ENCODE measurements at regions not wholly inside any gene's neighbourhood (a gene's known extent, or its start where the extent isn't known, plus 50 kb on each side); places are given as distances from the start of the nearest gene placed in this dataset.

GRCh38 chr10:124204726-124205125 lies 111.3 kb upstream of the CHST15 start:
- no peak overlapping the region for H3K4me3 Mint-ChIP-seq (ENCODE audit: unreplicated experiment)
- TF ChIP-seq CTCF (IDR thresholded peaks at IDR 0.05; ENCODE audit: partially characterized antibody, unreplicated experiment): no peak
- H3K27me3 Mint-ChIP-seq (ENCODE audit: unreplicated experiment): peaks cover 4% of the 10 kb centered on the region
- no peaks in the 10 kb centered on the region for H3K9me3 Mint-ChIP-seq (ENCODE audit: unreplicated experiment)
- H3K4me1 Mint-ChIP-seq (ENCODE audit: low read depth, unreplicated experiment): no peaks in the 10 kb centered on the region
- no peak for DNase-seq
- H3K27ac Mint-ChIP-seq (ENCODE audit: unreplicated experiment): no peak overlapping the region
- H3K36me3 Mint-ChIP-seq (ENCODE audit: unreplicated experiment): peaks cover 5% of the 10 kb centered on the region

GRCh38 chr10:124200011-124200410 lies 106.6 kb upstream of the CHST15 start:
- peaks cover 2% of the 10 kb centered on the region for H3K27me3 Mint-ChIP-seq (ENCODE audit: unreplicated experiment)
- DNase-seq: no peak
- H3K27ac Mint-ChIP-seq (ENCODE audit: unreplicated experiment): no peak overlapping the region
- no peak overlapping the region for H3K4me3 Mint-ChIP-seq (ENCODE audit: unreplicated experiment)
- peaks cover 5% of the 10 kb centered on the region for H3K36me3 Mint-ChIP-seq (ENCODE audit: unreplicated experiment)
- peaks cover 7% of the 10 kb centered on the region for H3K4me1 Mint-ChIP-seq (ENCODE audit: low read depth, unreplicated experiment)
- no peak for TF ChIP-seq CTCF (IDR thresholded peaks at IDR 0.05; ENCODE audit: partially characterized antibody, unreplicated experiment)
- H3K9me3 Mint-ChIP-seq (ENCODE audit: unreplicated experiment): no peaks in the 10 kb centered on the region

- no peaks in the 10 kb centered on the region for H3K9me3 Mint-ChIP-seq (ENCODE audit: unreplicated experiment)
Measured at GRCh38 chr10:124198871-124199270, 105.5 kb upstream of the CHST15 start.

GRCh38 chr10:124198125-124198501 lies 104.7 kb upstream of the CHST15 start:
- H3K4me3 Mint-ChIP-seq (ENCODE audit: unreplicated experiment): no peak overlapping the region
- TF ChIP-seq CTCF (IDR thresholded peaks at IDR 0.05; ENCODE audit: partially characterized antibody, unreplicated experiment): no peak
- peaks cover 7% of the 10 kb centered on the region for H3K4me1 Mint-ChIP-seq (ENCODE audit: low read depth, unreplicated experiment)
- peaks cover 5% of the 10 kb centered on the region for H3K36me3 Mint-ChIP-seq (ENCODE audit: unreplicated experiment)
- no peak for DNase-seq
- no peak overlapping the region for H3K27ac Mint-ChIP-seq (ENCODE audit: unreplicated experiment)
- no peaks in the 10 kb centered on the region for H3K9me3 Mint-ChIP-seq (ENCODE audit: unreplicated experiment)
- H3K27me3 Mint-ChIP-seq (ENCODE audit: unreplicated experiment): peaks cover 2% of the 10 kb centered on the region

More at GRCh38 chr10:124198871-124199270, 105.5 kb upstream of the CHST15 start:
- Mint-ChIP-seq H3K4me3 (ENCODE audit: unreplicated experiment) (no peak overlapping the region), H3K36me3 (ENCODE audit: unreplicated experiment) (peaks cover 5% of the 10 kb centered on the region), H3K27ac (ENCODE audit: unreplicated experiment) (no peak overlapping the region), H3K27me3 (ENCODE audit: unreplicated experiment) (peaks cover 2% of the 10 kb centered on the region), H3K4me1 (ENCODE audit: low read depth, unreplicated experiment) (peaks cover 7% of the 10 kb centered on the region)
- no peak for DNase-seq
- no peak for TF ChIP-seq CTCF (IDR thresholded peaks at IDR 0.05; ENCODE audit: partially characterized antibody, unreplicated experiment)

GRCh38 chr10:124197371-124198124 lies 104.2 kb upstream of the CHST15 start:
- H3K4me1 Mint-ChIP-seq (ENCODE audit: low read depth, unreplicated experiment): peaks cover 7% of the 10 kb centered on the region
- no peak overlapping the region for H3K4me3 Mint-ChIP-seq (ENCODE audit: unreplicated experiment)
- DNase-seq: no peak

More at GRCh38 chr10:124197371-124198124, 104.2 kb upstream of the CHST15 start:
- Mint-ChIP-seq H3K27me3 (ENCODE audit: unreplicated experiment) (peaks cover 2% of the 10 kb centered on the region), H3K9me3 (ENCODE audit: unreplicated experiment) (no peaks in the 10 kb centered on the region), H3K36me3 (ENCODE audit: unreplicated experiment) (peaks cover 5% of the 10 kb centered on the region), H3K27ac (ENCODE audit: unreplicated experiment) (no peak overlapping the region)
- no peak for TF ChIP-seq CTCF (IDR thresholded peaks at IDR 0.05; ENCODE audit: partially characterized antibody, unreplicated experiment)
